CD4-positive, alpha-beta T cell treated with Interleukin-17A for 1 hour (primary cell): ENCODE measurements at regions not wholly inside any gene's neighbourhood (a gene's known extent, or its start where the extent isn't known, plus 50 kb on each side); places are given as distances from the start of the nearest gene placed in this dataset.

Source experiments
- DNase-seq: peaks from one replicate; pipeline ENCODE4 v3.0.0-alpha.2; 2020

DNA sequence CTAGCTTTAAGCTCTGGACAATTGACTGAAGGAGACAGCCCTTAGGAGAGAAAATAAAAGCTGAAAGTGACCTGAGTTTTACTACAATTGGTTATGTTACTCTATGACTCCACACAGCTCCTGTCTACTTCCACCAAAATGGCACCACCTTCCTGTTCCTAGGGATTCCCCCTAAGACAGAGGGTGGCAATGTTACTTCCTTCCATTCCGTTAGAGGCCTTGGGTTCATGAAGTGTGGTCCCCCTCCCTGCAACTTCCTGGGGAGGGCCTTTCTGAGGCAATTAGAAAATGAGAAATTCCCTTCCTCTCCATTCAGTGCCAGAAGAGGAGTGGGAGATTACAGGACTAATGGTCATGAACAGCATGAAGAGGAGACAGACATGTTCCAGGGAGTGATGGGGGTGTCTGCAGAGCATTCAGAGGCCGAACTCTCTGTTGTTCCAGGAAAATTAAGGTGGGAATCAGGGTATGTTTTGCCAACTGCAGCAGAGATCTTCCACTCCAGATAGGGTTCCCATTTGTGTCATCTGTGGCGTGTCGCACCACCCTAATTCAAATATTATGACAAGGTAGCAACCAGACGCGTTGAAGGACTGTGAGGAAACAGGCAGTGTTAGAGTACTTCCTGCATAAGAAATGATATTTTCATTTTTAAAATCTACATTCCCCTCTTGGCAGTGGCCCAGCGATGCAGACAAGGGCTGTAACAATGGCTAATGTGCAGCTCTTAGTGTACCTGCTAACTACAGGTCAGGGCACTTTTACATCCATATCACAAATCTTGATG is 53.1 kb upstream of the TRIM67 start:
- DNase-seq = no peak

DNA sequence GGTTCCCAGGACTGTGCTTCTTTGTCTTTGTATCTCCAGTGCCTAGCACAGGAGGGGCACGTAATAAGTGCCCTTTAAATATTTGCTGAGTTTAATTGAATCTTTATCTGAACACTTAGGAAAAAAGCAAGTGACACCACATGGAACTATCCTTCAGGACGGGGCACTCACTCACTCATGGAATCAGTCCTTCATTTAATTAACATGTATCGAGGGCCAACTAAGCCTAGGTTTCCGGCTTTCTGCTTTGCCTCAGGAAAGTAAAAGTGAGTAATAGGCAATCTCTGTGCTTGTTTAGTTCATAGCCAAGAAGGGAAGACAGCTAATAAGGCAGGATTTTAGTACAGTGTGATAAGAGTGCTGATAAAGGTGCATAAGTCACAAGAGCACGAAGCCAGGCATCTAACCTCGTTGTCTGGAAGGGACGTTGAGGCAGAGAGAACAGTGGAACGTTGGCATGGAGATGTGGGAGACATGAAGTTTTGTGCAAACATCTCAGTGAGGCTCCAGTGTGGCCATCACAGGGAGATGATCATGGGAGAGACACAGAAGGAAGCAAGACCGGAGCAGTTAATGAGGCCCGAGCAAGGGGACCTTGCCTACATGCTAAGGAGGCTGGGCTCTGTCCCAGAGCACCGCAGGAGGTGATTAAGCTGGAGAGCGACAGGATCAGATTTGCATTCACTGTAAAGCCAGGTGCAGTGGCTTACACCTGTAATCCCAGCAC is 54.1 kb upstream of the TRIM67 start:
- no peak for DNase-seq

DNA sequence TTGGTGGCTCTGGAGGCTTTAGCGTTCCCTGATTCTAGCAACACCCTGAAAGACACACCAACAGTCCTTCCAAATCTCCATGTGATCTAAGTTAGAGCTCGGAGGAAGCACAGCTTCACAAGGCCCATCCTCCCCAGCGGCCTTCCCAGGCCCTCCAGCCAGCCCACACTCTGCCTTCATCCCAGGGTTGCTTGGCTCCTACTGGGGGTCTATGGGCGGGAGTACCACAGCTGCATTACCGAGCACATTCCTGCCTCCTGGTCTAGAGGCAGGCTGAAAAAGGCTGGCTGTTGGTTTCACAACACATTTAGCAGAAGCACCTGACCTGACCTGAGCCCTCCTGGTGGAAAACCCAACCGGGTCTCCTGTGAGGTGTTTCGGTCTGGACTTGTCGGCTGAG is 54.7 kb upstream of the TRIM67 start:
- no peak for DNase-seq

DNA sequence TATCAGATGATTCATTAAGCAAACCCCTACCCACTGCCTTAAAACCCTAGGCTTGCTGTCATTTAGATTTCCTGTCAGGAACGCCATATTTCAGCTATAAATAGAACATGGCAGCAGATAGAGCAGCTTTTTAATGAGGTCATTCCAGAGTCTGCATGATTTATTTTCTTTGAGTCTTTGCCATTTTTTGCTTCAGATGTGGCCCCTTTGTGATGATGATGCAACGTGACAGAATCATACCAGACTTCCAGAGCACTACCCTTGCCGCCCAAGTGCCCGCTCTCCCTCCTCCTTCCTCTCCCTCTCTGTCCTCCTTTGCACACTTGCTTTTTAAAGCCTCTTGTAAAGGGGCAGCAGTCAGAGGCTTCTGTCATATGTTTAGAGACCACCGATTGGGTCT is 55.5 kb upstream of the TRIM67 start:
- no peak for DNase-seq

DNA sequence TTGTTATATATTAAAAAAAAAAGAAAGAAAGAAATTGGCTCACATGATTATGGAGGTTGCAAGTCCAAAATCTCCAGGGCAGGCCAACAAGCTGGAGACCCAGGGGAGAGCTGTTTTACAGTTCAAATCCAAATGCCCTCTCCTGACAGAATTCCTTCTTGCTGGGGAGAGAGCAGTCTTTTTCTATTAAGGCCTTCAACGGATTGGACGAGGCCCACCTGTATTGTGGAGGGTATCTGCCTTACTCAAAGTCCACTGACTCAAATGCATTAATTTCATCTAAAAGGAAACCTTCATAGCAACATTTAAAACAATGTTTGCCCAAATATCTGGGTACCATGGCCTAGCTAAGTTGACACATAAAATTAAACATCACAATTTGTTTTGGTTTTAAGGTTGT is 56.9 kb upstream of the TRIM67 start:
- no peak for DNase-seq

DNA sequence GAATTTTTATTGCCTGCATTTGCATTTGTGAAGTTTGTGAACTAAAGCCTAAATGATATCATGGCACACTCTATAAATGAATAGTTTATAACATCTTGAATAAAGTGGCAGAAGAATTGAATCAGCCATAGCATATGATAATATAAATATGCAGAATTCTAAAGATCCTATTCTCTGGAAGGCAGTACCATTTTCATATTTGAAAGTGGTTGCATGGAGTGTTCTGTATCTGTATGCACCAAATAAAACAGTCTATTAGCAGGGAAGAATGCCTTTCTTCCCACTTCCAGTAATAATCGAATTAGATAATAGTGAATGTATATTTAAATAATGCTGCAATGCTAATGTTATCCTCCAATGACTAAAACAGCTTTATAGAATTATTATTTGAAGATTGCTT is 57.9 kb upstream of the TRIM67 start:
- no peak for DNase-seq

DNA sequence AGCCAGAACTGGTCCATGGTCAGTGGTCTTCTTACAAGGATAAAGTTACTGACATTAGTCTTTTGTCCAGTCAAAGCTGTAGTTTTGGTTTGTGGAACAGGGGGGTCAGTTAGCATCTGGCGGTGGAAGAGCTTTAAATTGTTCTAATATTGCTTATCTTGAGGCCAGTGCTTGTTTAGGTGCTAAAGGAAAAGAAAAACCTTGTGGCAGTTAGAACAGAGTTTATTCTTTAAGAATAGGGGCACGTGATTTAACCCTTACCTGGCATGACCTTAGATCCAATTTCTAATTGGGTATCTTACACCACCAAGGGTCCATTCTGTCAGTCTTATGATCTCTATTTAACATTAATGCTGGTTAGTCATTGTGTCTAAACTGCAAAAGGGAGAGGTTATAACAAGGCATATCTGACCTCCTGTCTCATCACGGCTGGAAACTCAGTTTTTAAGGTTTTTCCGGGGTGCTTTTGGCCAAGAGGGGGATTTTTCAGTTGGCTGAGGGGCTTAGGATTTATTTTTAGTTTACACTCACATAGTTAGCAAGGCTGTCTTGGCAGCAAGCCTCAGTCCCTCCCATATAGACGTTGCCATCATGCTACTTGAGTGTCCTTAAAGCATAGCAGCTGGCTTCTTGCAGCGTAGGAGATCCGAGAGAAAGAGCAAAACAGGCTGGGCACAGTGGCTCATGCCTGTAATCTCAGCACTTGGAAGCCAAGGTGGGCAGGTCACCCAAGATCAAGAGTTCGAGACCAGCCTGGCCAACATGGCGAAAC is 60.1 kb upstream of the FAM89A start:
- no peak for DNase-seq

DNA sequence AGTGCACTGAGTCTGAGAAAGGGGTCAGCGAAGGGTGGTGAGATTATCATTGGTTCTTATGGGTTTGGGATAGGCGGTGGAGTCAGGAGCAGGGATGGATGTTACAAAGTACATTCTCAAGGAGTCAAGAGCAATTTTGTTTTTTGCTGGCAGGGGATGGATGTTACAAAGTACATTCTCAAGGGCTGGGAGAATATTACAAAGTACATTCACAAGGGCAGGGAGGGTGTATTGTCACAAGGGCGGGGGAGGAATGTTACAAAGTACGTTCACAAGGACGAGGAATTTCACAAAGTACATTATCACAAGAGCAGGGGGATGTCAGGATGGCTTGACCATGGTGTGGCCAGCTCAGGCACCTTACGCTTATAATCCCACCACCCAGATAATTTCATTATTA is 59.3 kb upstream of the FAM89A start:
- DNase-seq = no peak

DNA sequence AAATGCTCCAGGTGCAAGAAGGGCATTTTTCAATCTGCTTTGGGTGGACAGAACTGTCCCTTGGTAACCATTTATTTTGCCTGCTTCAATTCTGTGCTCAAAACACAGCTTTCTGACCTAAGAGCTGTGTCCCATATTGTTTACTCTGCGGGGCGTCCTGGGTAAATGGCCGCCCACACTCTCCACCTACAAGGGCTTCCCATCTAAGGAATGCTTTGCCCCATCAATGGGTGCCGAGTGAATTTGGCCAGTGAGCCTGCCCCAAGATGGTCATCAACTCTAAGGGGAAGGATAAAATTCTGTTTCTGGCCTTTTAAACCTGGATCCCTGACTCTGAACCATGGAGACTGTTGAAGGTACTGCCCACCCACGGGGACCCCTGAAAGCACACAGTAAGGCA is 55.5 kb upstream of the FAM89A start:
- no peak for DNase-seq

DNA sequence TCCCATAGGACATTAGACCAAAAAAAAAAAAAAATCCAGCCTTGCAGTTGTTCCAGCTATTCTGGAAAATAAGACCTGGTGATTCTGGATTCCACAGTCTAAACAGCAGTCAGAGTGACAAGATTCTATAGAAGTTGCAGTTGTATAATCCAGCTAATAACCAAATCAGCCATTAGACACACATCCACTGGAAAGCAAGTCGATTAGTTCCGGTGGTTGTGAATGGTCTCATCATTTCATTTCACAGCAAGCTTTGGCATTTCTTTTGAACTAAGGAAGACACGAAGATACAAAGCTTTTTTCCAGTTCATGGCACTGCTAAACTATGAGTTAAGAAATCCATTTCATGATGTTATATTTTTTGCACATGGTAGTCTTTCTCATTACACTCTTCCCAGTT is 54.4 kb upstream of the FAM89A start:
- no peak for DNase-seq

DNA sequence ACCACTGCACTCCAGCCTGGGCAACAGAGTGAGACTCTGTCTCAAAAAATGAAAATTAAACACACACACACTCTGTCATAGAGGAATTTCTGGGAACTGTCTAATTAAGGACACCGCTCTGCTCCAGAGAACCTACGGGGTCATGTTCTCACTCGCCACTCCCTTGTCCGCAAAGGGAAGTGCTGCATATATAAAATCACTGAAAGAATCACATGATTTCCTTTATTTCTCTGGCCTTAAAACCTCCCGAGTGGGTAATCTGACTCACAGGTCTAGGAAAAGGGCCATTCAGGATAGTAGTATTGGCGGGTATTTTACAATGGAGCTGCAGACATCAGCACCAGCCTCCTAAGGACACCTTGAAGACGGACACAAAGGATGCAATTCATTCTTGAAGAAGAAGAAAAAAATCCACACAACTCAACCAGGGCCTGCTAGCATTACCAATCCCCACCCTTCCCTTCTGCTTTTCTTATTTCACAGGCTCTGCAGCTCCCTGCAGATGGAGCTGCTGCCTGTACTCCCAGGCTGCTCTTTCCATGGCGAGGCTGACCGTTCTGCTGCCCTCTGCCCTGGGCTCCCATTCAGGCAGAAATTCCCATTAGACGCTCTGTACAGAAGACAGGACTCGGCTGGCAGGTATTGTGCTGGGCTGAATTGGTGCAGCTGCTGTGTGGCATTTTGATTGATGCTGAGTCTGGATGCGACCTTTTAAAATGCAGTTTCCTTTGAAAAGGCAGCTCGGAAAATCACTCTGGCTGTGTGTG is 53.3 kb upstream of the FAM89A start:
- DNase-seq = no peak

DNA sequence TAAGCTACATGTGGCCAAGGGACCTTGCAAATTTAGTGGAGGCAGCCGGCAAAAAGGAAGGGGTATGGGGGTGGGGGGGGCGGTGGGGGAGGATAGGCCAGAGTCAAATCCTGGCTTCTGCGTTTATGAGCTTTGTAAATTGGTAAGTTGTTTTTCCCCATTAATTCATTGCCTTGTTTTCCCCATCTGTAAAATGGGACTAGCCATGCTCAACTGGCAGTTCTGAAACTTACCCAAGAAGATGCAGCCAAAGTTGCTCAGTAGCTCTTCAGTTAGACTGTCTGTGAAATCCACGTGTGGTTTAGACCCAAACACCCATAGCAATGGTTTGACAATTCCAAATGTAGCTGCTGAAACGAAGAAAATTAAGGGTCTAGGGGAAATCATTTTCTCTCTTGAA is 52.3 kb upstream of the FAM89A start:
- DNase-seq = no peak

DNA sequence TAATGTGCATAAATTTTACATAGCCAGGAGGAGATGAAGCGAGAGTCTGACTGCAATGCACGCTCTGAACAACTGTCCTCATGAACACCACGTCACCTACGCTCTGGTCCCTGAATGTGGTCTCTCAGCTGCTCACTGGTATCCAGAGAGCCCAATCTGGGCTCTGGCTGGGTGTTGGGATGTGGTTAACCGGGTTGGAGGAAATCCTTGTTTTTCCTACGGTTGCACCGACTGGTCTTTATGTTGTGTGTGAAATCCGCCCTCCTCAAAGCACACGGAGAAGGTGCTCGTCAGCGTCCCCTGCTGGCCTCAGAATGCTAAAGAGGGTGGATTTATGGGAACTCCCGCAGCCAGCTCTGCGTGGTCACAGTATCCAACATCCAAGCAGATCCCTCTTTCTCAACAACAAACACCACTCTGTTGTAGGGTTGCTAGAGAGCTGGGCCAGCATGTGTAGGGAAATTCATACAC is 51.8 kb upstream of the FAM89A start:
- peak; percentile 33 for DNase-seq

DNA sequence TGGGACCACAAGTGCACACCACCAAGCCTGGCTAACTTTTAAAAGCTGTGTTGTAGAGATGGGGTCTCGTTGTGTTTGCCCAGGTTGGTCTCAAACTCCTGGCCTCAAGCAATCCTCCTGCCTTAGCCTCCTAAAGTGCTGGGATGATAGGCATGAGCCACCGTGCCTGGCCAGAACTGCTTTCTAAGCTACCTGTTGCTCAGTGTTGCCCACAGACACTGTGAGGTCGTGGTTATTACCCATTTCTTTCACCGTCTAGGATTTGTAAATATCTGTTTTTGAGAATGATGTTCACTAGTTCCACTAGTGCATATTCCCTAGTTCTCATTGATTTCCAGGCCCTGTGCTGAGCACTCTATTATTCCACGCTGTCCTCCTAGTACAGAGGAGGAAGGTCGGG is 51.4 kb upstream of the FAM89A start:
- DNase-seq = no peak
